GM18873 (cell line): ENCODE measurements at regions not wholly inside any gene's neighbourhood (a gene's known extent, or its start where the extent isn't known, plus 50 kb on each side); places are given as distances from the start of the nearest gene placed in this dataset.

ENCODE experiments used
- ATAC-seq: cut with Tn5 transposase; IDR thresholded peaks from one replicate; pipeline ENCODE4 v1.9.1; 2021; ENCODE audit warnings: mild to moderate bottlenecking, moderate library complexity, moderate number of reproducible peaks; ENCODE audit not compliant: unreplicated experiment, low FRiP score

- ATAC-seq, result no peak
These were observed 117.4 kb upstream of the PRDM1 start for GRCh38 chr6:105968603-105969333.

DNA sequence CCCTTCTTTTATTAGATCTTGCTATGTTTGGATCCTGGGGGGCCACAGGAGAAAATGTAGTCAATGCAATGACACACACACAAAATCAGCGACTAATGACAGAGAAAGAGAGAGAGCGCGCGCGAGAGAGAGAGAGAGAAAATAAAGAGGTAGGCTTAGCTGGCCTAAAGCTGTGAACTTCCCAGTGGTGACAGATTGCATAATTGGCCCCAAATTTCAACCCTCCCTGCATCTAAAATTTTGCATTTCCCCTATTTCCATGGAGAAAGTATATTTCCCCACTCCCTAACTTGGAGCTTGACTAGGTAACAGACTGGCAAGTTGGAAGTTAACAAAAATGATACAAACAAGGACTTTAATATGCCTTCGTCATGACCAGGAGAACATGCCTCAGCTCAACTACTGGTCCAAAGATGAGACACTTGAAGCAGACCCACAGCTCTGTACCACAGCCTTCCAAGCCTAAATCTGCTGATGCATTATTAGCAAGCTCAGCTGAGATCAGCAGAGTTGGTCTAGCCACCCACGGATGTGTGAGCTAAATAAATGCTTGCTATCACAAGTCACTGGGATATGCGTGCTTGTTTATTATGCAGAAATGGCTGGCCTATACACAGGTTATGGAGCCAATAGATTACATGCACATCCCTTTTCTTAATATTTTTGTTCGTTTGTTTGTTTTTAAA lies 118.1 kb upstream of the PRDM1 start:
- no peak for ATAC-seq

GRCh38 chr6:105966481-105966880 lies 119.7 kb upstream of the PRDM1 start:
- no peak for ATAC-seq

DNA sequence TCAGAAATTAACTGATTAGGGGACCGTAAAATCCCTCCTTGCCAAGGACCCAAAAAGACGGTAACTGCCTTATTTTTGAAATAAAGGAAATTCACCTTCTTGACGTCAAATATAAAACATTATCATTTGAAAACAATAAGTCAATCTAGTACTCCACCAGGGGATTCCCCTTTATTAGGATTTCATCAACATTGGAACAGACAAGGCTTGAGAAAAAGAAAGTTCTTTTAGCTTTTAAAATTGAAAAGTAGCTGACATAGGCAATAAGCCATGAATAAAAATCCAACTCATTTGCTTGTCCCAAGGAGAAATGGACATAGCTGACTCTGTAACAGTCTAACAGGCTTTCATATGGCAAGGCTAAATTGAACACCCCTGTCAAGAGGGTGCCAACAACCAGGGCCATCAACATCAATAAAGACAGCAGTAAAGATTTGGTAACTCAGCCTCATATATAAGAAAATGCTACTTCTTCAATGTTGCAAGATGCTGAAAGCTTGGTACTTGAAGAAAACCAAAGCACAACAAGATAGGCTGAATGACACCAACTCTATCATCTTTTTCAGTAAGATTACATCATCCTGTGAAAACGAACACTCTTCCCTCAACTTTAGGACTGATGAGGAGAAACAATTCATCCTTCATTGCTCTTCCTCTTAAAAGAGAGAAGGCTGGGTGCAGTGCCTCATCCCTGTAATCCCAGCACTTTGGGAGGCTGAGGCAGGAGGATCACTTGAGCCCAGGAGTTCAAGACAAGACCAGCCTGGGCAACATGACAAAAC lies 121.0 kb upstream of the PRDM1 start:
- ATAC-seq, result no peak

- ATAC-seq, result no peak
These were observed 132.0 kb upstream of the PRDM1 start for GRCh38 chr6:105954148-105954547.

- no peak for ATAC-seq
These were observed 133.1 kb upstream of the PRDM1 start for GRCh38 chr6:105952772-105953690.

- no peak for ATAC-seq
These were observed 133.8 kb upstream of the PRDM1 start for GRCh38 chr6:105952326-105952725.

DNA sequence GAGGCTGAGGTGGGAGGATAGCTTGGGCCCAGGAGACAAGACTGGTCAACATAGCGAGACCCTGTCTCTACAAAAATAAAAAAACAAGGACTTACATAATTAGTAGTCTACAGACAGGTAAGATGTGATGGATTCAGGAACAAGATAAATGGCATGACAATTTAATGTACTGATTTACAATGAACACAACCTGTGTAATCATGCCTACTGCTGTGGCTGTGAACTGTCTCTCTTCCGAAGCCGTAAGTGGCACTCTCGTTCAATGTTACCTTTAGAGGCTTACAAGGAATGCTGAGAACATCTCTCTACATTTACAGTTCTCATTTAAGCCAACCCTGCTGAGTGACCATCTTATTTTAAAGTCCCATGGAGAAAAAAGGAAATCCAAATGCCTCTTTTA lies 134.8 kb upstream of the PRDM1 start:
- no peak for ATAC-seq

GRCh38 chr6:105949869-105950268 lies 136.3 kb upstream of the PRDM1 start:
- ATAC-seq, result no peak

- ATAC-seq, result no peak
These were observed 142.6 kb upstream of the PRDM1 start for GRCh38 chr6:105943514-105943913.

DNA sequence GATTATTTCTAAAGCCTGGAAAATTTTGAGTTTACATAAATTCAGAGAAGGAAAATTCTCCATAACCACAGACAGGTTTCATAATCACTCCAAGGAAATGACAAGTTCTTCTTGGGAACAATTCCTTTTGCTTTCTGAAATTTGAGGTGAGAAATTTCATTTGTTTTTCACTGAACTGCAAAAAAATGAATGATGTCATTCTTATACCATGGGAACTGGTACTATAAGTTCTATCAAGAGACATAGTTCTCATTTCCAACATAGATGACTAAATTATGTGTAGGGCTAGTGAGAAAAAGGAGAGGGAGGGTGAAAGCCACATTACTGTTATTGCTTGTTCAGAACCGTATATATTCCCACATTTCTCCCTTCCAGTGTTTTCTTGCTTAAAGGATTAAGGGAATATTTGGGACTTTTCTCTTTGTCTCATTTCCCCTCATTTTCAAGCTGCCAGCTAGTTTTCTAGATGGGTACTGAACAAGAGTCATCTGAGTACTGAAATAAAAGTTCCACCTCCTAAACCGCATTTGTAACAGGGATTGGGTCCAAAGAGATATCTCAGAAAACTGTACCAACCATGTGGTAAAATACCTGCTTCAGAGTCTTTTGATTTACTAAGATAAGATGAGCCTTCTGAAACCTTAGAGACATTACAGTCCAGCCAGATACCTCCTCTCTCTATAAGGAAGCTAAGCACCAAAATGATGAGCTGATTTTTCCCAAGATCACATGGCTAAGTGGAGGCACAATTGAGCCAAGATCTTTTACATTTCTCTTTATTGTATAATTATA lies 144.3 kb upstream of the PRDM1 start:
- ATAC-seq, result no peak

- ATAC-seq, result no peak
These were observed 145.1 kb upstream of the PRDM1 start for GRCh38 chr6:105940990-105941389.

GRCh38 chr6:105936972-105937371 lies 149.2 kb upstream of the PRDM1 start:
- ATAC-seq, result no peak

DNA sequence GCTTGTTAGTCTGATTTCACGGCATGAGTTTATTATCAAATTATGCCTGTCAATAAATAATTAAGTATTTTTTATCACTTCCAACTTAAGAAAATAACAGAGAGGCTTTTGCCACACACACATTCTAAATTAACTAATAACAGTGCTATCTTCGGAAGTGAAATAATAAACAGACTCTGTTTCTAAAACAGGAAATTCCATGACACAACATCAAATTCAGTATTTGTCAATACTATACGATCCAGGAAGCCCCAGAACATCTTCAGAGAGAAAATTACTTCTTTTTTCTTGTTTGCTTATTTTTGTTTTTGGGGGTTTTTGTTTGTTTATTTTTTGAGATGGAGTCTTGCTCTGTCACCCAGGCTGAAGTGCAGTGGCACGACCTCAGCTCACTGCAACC lies 150.7 kb upstream of the PRDM1 start:
- ATAC-seq, result no peak

DNA sequence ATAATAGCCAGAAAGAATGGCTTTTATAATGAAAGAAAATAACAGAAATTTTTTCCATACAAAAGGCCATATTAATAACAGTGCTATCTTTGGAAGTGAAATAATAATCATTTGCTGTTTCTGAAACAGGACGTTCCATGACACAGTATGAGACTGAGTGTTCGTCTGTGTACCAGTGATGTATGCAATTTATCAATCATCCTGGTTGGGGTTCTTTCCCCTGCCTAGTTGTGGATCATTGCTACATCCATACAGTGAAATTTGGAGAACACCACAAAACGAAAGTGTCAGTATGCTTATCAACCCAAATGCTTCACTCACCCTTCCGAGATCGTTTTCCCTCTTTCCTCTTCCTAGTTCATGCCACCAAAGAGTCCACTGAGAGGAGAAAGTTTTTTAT lies 151.4 kb upstream of the PRDM1 start:
- no peak for ATAC-seq

DNA sequence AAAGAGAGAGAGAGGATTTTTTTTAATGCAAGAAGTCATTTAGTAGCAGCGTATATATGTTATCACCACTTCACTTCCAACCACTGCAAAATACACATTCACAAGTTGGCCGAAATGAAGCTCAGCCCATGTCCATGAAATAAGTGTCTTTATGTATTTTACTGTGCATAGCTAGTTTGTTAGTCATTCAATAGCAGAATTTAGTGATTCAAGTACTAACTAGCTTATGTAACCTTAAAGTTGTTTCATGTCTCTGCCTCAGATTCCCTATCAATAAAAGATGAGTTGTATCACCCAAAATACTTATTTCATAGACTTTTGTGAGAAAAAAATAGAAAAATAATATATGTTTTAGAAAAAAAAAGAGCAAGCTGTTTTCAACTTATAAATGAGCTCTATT lies 153.7 kb upstream of the PRDM1 start:
- ATAC-seq, result no peak

- no peak for ATAC-seq
These were observed 156.5 kb upstream of the PRDM1 start for GRCh38 chr6:105929626-105930025.

DNA sequence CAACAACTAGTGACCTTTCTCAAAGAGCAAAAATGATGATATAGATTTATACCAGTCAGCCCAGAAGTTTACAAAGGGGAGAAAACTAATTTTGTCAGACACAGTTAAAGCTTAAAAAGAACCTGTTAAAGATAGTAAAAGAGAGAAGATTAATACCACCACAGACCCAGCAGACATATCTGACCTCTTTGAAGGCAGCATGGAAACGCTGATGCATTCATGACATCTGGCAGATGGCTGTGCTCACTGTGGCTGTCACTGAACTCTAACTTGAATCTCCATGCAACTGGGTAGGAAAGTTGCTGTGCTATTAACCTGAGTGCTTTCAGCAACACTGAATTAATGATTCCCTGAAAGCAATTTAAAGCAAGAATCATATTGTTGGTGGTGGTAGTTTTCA lies 159.8 kb upstream of the PRDM1 start:
- ATAC-seq, result no peak

DNA sequence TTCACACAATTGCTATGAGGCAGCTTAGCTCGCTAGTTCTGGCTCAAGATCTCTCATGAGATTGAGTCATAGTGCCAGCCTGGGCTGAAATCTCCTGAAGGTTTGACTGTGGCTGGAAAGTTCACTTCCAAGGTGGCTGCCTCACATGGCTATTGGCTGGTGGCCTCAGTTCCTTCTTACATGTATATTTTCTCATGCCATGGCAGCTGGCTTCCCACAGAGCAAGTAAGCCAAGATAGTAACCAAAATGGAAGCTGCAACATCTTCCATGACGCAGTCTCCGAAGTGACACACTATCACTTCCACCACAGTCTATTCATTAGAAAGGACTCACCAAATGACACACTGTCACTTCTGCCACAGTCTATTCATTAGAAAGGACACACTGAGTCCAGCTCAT lies 160.4 kb upstream of the PRDM1 start:
- no peak for ATAC-seq

- ATAC-seq, result no peak
These were observed 164.4 kb upstream of the PRDM1 start for GRCh38 chr6:105921781-105922180.
